ENCODE measurements at regions not wholly inside any gene's neighbourhood (a gene's known extent, or its start where the extent isn't known, plus 50 kb on each side); places are given as distances from the start of the nearest gene placed in this dataset.

GRCh38 chr17:63250830-63251229 lies 195.3 kb downstream of the CYB561 start:
- no peak for DNase-seq (ENCODE audit: extremely low read depth, low read depth)
- TF ChIP-seq CTCF (IDR thresholded peaks at IDR 0.05; ENCODE audit: low read depth, low read length): no peak

GRCh38 chr17:63258785-63259184 lies 187.3 kb downstream of the CYB561 start:
- DNase-seq (ENCODE audit: extremely low read depth, low read depth): no peak
- no peak for TF ChIP-seq CTCF (IDR thresholded peaks at IDR 0.05; ENCODE audit: low read depth, low read length)

GRCh38 chr17:63262751-63263476 lies 183.2 kb downstream of the CYB561 start:
- no peak for TF ChIP-seq CTCF (IDR thresholded peaks at IDR 0.05; ENCODE audit: low read depth, low read length)

GRCh38 chr17:63265526-63265925 lies 180.6 kb downstream of the CYB561 start:
- TF ChIP-seq CTCF (IDR thresholded peaks at IDR 0.05; ENCODE audit: low read depth, low read length): no peak
- DNase-seq (ENCODE audit: extremely low read depth, low read depth): no peak

More at GRCh38 chr17:63262751-63263476, 183.2 kb downstream of the CYB561 start:
- DNase-seq (ENCODE audit: extremely low read depth, low read depth): no peak

GRCh38 chr17:63267846-63268245 lies 178.3 kb downstream of the CYB561 start:
- DNase-seq (ENCODE audit: extremely low read depth, low read depth): no peak

GRCh38 chr17:63268827-63269226 lies 177.3 kb downstream of the CYB561 start:
- no peak for DNase-seq (ENCODE audit: extremely low read depth, low read depth)
- no peak for TF ChIP-seq CTCF (IDR thresholded peaks at IDR 0.05; ENCODE audit: low read depth, low read length)

More at GRCh38 chr17:63267846-63268245, 178.3 kb downstream of the CYB561 start:
- TF ChIP-seq CTCF (IDR thresholded peaks at IDR 0.05; ENCODE audit: low read depth, low read length): no peak

- TF ChIP-seq CTCF (IDR thresholded peaks at IDR 0.05; ENCODE audit: low read depth, low read length): no peak
- DNase-seq (ENCODE audit: extremely low read depth, low read depth): no peak
Observed at GRCh38 chr17:63270610-63271009, 175.5 kb downstream of the CYB561 start.

All from AG09319 (cell line).